ENCODE measurements at regions not wholly inside any gene's neighbourhood (a gene's known extent, or its start where the extent isn't known, plus 50 kb on each side); places are given as distances from the start of the nearest gene placed in this dataset.

GRCh38 chr7:32301427-32301826, 188.8 kb downstream of the LSM5 start:
- TF ChIP-seq RAD21 (IDR thresholded peaks at IDR 0.05; ENCODE audit: low read depth) = no peak
- TF ChIP-seq CEBPB (IDR thresholded peaks at IDR 0.05) = no peak
- TF ChIP-seq MAX (IDR thresholded peaks at IDR 0.05) = no peak
- no peak for TF ChIP-seq EP300 (IDR thresholded peaks at IDR 0.05; ENCODE audit: borderline replicate concordance)
- no peak for TF ChIP-seq YY1 (IDR thresholded peaks at IDR 0.05; ENCODE audit: low read depth)
- no peak for TF ChIP-seq FOXM1 (IDR thresholded peaks at IDR 0.05; ENCODE audit: borderline replicate concordance, low read depth)
- no peak for TF ChIP-seq TCF12 (IDR thresholded peaks at IDR 0.05; ENCODE audit: low read depth)
- TF ChIP-seq CREB1 (IDR thresholded peaks at IDR 0.05; ENCODE audit: low read depth) = no peak
- no peak for TF ChIP-seq REST (IDR thresholded peaks at IDR 0.05; ENCODE audit: low read depth)
- TF ChIP-seq NFIC (IDR thresholded peaks at IDR 0.05) = no peak
- TF ChIP-seq ZBTB7A (IDR thresholded peaks at IDR 0.05; ENCODE audit: low read depth) = no peak

- no peak for TF ChIP-seq USF1 (IDR thresholded peaks at IDR 0.05)
- TF ChIP-seq REST (IDR thresholded peaks at IDR 0.05; ENCODE audit: low read depth) = no peak
- TF ChIP-seq MAX (IDR thresholded peaks at IDR 0.05) = no peak
- no peak for TF ChIP-seq CREB1 (IDR thresholded peaks at IDR 0.05; ENCODE audit: low read depth)
Observed at GRCh38 chr7:32299133-32299702, 191.0 kb downstream of the LSM5 start.

GRCh38 chr7:32298408-32299132, 191.6 kb downstream of the LSM5 start:
- TF ChIP-seq MAX (IDR thresholded peaks at IDR 0.05) = no peak
- no peak for TF ChIP-seq TEAD4 (IDR thresholded peaks at IDR 0.05)
- no peak for TF ChIP-seq CEBPB (IDR thresholded peaks at IDR 0.05)
- TF ChIP-seq REST (IDR thresholded peaks at IDR 0.05; ENCODE audit: low read depth) = no peak
- TF ChIP-seq TCF12 (IDR thresholded peaks at IDR 0.05; ENCODE audit: low read depth) = no peak
- no peak for TF ChIP-seq TAF1 (IDR thresholded peaks at IDR 0.05; ENCODE audit: low read depth)
- TF ChIP-seq YY1 (IDR thresholded peaks at IDR 0.05; ENCODE audit: low read depth) = no peak
- no peak for TF ChIP-seq USF1 (IDR thresholded peaks at IDR 0.05)
- TF ChIP-seq ZBTB7A (IDR thresholded peaks at IDR 0.05; ENCODE audit: low read depth) = no peak
- TF ChIP-seq FOXM1 (IDR thresholded peaks at IDR 0.05; ENCODE audit: borderline replicate concordance, low read depth) = no peak
- no peak for TF ChIP-seq EGR1 (IDR thresholded peaks at IDR 0.05)
- no peak for TF ChIP-seq NFIC (IDR thresholded peaks at IDR 0.05)

GRCh38 chr7:32293833-32294232, 196.3 kb downstream of the LSM5 start:
- TF ChIP-seq EGR1 (IDR thresholded peaks at IDR 0.05) = no peak
- TF ChIP-seq RAD21 (IDR thresholded peaks at IDR 0.05; ENCODE audit: low read depth) = no peak
- no peak for TF ChIP-seq USF1 (IDR thresholded peaks at IDR 0.05)
- TF ChIP-seq TAF1 (IDR thresholded peaks at IDR 0.05; ENCODE audit: low read depth) = no peak
- no peak for TF ChIP-seq ZBTB7A (IDR thresholded peaks at IDR 0.05; ENCODE audit: low read depth)
- no peak for TF ChIP-seq CEBPB (IDR thresholded peaks at IDR 0.05)

Measured in Ishikawa (cell line).